GM18508 (cell line): ENCODE measurements at regions not wholly inside any gene's neighbourhood (a gene's known extent, or its start where the extent isn't known, plus 50 kb on each side); places are given as distances from the start of the nearest gene placed in this dataset.

Experiments
- ATAC-seq: cut with Tn5 transposase; IDR thresholded peaks from one replicate; pipeline ENCODE4 v1.9.1; 2021; ENCODE audit warnings: moderate number of reproducible peaks; ENCODE audit not compliant: insufficient read depth, unreplicated experiment

DNA sequence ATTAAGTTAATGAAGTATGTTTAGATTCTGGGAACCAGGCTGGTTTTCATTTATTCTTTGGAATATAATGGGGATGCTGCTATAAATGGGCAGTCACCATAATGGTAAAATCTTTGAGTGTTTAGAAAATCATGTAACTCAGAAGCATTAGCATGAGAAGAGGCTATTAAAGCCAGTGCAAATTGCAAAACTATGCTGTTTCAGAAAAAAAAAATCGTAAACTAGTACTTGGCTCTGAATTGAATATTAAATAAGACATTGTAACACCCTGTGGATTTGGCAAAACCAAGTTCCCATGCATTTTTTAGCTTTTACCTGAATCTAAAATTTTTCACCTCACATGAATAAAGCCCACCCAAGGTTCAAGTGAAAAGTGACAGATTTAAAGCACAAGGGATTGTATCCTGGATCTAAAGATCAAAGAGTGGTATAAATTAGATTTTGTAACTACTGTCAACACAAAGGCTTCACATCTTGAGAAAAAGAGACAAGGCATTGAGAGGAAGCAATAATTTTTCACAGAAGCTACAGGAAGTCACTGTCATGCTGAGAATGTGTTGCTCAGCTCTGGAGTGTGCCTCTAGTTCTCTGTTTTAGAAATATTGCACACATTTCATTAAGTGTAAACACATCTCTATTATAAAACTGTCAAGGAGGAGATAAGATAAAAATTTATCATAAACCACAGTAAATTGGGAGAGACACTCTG, 142.2 kb downstream of the ABCA8 start:
- ATAC-seq: no peak

DNA sequence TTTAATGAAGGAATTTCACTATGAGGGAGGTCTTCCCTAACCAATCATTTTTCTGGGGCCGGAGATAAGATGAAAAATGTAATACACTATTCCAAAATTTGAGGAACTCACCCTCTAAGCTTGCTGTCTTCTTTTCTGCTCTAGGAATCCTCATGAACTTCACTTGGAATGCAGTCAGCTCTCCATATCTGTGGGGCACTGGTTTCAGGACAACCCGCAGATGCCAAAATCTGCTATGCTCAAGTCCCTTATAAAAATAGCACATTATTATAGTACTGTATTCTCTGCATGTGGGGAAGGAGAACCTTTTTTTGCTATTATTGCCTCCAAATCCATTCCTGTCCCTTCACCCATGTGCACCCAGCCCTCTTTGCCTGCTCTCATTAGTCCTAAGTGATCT, 146.0 kb downstream of the ABCA8 start:
- ATAC-seq: no peak

DNA sequence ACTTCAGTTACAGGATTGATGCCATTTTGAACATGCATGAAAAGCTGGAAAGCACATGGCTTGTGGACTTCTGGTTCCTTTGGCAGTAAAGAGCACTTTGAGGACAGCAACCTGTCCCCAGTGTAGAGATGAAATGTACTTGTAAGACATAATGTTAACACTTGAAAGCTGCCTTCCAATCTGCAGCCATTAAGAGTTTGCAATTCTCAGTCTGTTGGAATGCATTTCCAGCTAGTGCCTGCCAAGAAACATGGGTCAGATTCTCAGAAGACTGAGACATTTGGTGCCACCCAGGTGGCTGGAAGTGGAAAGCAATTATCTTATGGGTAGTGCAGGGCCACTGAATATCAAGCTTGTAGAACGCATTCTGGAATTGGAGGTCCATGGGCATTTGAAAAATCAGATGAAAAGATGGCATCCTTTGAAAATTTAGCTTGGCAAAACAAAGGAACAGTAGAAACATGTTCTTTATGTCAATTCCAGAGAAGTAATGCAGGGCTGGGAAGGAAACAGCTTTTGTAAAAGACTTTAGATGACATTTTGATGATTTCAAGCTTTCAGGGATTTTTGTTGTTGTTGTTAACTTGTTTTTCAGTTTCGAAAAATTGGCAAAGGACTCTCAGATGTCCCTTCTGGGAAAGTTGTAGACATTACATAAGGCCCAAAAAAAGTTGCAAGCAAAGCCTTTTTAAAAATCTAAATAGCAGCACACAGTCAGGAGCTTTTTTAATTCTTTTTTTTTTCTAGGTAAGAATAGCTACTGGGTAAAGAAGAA, 147.0 kb downstream of the ABCA8 start:
- ATAC-seq: no peak

DNA sequence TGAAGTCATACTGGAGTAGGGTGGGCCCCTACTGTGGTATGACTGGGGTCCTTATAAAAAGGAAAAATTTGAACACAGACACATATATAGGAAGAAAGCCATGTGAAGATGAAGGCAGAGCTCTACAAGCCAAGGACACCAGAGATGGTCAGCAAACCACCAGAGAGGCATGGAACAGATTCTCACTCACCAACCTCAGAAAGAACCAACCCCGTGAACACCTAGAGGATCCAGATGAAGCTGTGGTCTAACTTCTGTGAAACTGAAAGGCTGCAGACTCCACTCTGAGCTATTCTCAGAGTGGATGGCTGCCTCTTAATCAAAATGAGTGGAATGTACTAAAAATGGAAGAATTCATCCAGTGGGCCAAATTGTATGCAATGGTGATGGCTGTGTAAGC, 149.6 kb downstream of the ABCA8 start:
- no peak for ATAC-seq

DNA sequence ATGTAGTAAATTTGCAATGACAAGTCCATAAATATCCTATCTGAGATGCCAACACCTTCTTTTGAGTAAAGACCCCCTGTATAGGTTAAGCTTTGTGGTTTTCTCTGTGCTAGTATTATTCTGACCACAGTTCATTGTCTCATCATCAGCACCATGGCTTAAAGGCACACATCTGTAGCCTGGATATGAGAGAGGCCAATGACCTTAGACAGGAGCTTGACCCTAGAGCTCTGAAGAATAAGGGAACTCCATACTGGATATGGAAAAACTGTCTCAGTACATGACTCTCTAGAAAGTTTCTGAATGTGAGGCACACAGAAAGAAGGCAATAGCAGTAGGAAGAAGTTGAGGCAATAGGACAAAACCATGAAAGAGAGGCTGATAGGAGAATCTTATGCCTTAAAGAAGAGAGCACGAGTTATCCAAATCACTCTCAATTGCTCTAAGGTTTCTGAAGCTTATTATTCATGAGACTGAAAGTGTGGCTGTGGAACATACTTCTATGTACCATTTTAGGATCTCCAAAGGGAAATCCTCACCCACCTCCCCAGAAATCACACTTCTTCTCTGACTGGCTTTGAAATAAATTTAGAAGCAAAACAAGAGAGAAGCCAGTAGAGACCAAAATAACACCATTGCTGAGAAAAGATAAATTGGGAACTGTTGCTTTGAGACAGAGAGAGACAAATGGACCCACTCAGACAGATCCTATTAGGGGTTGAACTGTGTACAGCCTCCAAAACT, 150.2 kb downstream of the ABCA8 start:
- no peak for ATAC-seq

DNA sequence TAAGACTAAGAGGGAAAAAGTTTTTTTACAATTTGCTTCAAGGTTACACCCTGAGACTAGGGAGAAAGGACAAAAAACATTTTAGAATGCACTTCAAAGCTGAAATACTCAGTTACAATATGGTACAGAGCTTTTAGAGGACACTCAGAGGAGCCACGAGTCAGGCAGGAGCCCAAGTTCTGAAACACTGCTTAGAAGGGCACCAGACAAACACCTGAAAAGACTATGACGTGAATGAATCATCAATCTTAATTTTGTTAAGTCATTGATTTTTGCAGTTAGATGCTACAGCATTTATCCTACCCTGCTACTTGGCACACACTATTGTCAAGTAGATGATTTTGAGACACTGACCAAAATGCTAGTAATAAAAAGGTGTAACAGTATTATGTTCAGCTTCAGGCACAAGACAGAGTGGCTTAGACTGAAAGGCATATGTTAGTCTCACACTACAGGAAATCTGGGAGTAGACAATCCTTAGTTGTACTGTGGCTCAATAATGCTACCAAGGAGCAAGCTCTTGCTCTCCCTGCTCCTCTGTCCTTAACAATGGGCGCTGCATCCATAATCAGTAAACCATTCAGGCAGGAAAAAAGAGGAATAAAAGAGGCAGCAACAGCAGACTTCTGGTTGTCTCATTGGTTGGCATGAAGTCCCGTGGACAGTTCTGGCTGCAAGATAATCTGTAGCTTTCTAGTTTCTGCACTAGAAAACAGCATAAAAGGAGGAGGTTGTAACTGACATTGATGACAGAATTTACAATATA, 151.8 kb downstream of the ABCA8 start:
- no peak for ATAC-seq

DNA sequence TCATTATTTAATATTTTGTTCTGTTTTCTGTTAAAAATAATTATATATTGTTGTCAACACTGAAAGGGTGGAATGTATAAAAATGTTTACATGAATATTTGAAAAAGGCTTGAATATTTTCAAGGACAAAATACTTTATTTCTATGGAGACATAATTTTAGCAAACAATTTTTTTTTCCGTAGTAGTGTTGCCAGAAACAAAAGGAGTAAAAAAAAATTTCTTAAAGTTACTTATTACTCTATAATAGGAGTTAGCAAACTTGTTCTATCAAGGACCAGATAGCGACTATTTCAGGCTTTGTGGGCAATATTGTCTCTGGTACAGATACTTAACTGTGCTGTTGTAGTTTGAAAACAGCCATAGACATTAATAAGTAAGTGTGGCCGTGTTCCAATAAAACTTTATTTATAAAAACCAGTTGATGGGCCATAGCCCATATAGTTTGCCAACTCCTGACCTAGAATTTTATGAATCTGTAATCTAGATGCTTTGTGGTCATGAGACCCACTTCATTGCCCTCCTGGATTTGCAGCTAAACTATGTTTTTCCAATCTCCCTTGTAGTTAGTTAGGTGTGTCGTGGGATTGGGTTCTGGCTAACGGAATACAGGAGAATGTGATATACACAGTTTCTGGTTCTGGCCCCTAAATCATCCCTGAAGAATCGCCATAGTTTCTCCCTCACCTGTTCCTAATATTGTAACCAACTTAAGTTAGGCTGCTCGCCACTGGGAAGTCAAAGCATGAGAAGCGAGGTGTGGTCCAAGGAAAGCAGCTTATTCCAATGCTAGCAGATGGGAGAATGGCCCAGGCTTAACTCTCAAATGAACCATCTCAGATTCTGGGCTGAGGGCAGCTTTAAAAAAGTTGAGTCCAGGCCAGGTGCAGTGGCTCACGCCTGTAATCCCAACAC, 153.6 kb downstream of the ABCA8 start:
- no peak for ATAC-seq

DNA sequence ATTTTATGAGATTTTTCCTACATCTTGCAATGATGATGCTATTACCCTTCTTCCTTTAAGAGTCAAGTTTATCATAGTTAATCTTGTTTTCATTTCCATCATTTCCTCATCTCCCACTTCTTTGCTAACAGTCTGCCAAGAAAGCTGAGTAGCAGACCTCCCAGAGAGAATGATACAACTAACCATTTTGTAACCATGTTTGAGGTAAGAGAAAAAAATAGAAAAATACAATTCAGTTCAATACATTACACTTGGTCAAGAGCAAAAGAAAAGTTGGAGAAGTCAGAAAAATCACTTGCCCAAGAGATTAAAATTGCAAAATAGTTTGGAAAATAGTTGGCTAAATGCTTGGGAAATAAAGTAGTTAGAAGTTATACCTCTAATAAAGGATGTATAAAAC, 154.4 kb downstream of the ABCA8 start:
- ATAC-seq: no peak

DNA sequence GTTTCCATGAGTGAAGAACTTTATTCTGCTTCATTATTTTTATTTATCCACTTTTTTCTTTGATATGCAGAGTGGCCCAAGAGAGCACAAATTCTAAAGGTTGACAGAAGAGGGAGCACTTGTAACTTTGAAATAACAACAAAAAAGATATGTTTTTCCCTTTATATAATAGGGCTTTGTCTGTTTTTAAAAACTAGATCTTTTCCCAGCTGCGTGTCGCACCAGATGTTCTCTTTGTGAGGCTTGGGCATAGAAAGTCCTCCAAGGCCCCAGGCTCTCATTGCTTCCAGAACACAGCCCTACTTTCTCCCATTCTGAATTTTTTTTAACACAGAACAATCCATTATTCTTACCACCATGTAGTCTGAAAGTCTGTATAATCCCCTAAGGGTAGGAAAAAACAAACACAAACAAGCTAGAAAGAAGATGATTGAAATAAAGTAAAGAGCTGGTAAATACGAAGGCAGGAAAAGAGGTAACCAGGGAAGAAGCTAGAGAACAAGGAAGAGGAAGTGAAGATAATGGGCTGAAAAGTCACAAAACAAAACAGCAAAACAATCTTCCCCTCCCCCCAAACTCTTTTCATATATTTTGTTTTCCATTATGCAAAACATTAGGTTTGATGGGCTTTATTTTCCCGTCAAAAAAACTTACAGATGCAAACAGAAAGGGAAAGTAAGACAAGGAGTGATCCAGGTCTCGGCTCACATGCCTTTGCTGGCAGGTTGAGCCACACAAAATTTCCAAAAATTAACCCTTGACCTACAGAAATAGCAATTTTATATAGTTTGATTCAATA, 160.4 kb downstream of the ABCA8 start:
- ATAC-seq: no peak

DNA sequence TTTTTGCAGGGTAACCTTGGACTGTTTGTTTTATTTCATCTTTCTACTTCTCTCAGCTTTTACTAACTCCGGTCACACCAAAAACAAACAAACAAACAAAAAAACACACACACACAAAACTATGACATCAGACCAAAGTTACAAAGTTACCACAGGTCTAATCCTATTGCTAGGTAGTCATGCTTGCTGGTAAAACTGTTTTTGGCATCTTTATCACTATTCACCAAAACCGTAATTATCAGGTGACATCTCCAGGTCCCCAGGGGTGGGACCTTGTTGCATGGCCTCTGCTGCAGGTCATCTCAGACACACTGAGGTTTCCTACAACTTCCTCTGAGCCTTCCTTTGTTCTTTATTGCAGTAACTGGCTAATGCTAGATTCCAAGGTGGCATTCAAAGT, 162.3 kb downstream of the ABCA8 start:
- ATAC-seq: no peak

DNA sequence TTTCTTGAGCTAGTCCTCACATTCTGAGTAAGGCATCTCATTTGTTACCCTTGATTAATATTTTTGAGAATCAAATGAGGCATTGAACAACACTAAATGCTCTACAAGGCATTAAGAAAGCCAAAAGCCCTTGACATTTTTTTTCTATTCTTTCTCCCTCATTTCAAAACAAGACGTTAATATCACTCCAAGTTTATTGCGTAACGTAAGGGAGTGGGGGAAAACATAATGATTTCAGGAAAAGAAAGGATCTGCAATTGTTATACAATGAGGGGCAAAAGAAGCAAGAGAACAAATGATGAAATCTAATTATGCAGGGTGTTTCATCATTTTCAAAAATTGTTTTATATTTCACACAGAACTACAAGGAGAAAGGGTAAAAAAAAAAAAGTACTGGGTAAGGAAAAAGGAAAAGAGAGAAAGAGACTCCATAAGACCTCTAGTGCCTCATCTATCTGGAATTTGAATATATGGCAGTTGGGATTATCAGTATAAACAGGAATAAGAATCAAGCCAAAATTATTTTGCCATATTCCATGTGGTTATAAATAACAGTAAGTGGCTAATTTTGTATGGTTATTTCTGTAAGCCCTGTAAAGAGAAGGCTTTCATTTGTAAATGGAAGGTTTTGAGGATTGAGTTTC, 163.0 kb downstream of the ABCA8 start:
- no peak for ATAC-seq

DNA sequence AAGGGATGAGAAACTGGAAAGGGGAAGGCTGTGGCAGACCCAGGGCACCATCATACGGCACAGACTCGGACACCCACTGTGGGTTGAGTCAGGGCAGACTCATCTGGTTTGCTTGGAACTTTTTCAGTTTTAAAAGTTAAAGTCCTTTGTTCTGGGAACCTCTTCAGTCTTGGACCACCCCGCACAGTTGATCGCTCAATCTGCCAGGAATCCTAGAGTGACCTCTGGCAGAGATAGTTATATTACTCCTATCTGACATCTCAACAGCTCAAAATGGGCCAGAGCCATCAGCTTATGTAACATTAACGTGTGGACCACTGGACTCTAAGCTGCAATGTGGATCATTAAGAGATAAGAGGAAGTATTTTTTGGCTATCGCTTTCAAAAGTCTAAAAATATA, 164.3 kb downstream of the ABCA8 start:
- ATAC-seq: no peak

DNA sequence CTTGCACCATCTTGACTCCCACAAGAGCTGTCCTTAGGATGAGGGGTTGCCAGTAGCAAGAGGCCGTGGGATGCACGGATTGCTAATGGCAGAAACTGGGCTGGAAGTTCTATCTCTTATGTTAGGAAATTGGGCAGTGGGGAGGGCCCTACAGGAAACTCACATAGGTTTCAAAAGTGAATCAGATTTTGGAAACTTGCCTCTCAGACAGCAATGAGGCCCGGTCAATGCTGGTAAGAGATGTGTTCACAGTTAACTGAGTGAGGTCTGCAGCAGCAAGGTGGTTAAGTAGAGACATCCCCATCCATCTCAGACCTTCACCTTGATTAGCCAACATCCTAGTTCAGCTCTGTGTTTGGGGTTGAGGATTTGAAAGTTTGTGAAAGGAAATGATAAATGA, 164.7 kb downstream of the ABCA8 start:
- no peak for ATAC-seq

DNA sequence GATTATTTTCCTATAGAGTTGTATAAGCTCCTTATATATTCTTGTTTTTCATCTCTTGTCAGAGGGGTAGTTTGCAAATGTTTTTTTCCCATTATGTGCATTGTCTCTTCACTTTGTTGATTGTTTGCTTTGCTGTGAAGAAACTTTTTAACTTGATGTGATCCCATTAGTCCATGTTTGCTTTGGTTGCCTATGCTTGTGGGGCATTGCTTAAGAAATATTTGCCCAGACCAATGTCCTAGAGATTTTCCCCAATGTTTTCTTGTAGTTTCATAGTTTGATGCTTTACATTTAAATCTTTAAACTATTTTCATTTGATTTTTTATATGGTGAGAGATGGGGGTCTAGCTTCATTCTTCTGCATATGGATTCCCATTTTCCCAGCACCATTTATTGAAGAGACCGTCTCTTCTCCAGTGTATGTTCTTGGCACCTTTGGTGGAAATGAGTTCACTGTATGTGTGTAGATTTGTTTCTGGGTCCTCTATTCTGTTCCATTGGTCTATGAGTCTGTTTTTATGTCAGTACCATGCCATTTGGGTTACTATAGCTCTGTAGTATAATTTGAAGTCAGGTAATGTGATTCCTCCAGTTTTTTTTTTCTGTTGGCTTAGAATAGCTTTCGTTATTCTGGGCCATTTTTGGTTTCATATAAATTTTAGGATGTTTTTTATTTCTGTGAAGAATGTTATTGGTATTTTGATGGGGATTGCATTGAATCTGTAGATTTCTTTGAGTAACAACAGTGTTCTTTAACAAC, 165.8 kb downstream of the ABCA8 start:
- ATAC-seq: no peak

DNA sequence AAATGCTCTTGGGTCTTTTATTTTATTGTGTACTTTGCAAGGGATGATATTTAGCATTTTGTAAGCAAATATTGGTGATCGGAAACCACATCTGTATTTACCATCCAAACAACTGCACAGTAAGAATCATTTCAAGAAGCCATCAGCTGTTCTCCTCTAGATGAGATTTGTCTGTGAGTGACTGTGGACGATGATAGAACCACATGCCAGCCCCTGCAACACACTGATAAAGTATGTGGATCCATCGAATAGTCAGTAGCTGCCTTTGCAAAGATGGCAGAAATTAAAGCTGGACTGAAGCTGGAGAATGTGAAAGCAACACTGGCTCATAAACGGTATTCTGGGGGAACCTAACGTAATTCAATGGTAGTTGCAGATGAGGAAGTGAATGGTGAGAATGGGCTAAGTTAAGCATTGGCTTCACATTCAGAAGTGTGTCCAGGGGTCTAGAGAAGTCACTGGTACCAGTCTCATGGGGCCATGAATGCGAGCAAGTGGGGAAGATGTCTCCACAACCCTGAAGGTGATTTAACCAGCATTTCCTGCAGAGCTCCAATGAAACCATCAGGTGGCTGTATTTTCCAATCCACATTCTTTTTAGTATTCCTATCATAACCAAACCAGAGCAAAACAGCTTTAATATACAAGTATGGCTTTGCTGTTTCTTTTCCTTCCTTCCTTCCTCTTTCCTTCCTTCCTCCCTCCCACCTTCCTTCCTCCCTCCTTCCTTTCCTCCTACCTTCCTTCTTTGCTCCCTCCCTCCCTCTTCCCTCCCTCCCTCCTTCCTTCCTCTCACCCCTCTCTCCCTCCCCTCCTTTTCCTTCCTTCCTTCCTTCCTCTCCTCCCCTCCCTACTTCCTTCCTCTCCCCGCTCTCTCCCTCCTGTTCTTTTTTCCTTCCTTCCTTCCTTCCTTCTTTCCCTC, 169.4 kb downstream of the ABCA8 start:
- no peak for ATAC-seq

DNA sequence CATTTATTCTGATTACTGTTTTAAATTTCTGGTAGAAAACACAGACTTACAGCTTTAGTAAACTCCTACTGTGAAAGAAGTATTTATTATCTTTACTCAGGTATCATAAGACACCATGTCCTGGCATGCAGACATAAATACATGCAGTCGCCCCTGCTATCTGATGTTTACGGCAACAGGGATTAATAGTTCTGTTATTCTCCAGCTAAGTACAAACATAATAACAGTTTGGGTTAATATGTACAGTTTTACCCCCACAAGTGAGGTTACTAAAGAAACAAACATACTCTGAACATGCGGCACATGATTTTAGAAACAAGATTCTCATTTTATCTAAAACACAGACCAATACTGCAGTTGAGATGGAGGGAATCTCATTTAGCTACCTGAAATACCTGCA, 170.8 kb downstream of the ABCA8 start:
- ATAC-seq: no peak

DNA sequence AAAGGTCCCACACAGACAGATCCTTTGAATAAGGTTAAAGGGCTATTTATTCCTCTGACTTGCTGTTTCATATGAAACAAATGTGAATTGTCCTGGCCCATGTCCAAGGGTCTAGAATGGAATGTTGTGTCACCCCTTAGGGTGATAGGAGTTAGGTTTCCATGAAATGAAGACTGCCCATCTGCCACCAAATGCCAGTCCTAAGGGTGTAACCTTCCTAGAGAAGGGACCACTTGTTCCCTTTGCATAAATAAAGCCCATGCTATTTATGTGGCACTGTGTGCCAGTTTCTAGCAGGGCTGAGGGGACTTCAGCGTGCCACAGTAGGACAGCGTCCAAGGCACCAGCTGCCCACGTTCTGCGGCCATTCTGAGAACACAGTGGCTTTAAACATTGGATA, 171.3 kb downstream of the ABCA8 start:
- no peak for ATAC-seq
